ENCODE measurements at regions not wholly inside any gene's neighbourhood (a gene's known extent, or its start where the extent isn't known, plus 50 kb on each side); places are given as distances from the start of the nearest gene placed in this dataset.

- TF ChIP-seq CTCF (IDR thresholded peaks at IDR 0.05) (no peak), POLR2A (IDR thresholded peaks at IDR 0.05) (no peak)
Measured at GRCh38 chr7:94338921-94339371, 55.7 kb upstream of the COL1A2 start.

All from uterus (tissue), 2 donors.